Limb (tissue), 2 donors: ENCODE measurements at regions not wholly inside any gene's neighbourhood (a gene's known extent, or its start where the extent isn't known, plus 50 kb on each side); places are given as distances from the start of the nearest gene placed in this dataset.
"Not testable (repeated sequence)": the region's sequence is repeated elsewhere in the genome, so short reads cannot be mapped to it uniquely, and the experiment has no call there.

ENCODE experiments used
- DNase-seq, 2 donors: peaks; one replicate each; pipeline ENCODE4 v3.0.0-alpha.2; 2016; ENCODE audit errors: extremely low spot score in 2 of 2

DNA sequence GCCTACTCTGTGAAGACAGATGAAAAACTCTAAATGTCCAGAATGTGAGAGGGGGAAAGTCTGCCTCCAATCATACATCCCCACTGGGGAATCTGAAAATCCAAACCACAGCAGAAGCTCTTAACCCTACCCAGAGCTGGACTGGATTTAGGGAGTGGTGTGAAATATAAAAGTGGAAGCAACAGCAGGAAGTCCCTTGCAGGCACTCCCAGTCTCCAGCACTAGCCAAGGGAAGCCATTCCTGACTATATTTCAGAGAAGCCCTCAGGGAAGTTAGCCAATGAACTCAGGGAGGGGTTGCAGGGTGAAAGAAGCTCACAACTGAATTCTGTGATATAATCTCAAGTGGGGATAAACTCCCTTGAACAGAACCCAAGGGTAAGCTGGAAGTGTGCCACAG lies 51.5 kb downstream of the CRPPA start:
- DNase-seq = no peak

DNA sequence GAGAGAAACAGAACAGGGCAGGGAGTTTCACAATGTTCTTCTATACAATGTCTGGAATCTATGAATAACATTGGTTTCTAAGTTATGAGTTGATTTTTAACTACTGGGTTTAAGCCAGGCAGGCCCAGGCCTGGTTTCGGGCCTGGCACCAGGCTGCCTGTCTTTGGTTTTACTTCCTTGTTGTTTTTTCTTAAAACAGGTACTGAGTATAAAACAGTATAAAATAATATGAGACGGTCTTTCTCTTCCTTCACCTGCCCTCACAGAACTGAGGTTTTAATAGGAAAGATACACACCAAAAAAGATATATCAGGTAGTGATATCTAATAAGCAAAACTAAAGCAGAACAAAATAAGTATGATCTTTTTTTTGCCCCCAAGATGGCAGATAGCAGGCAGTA lies 52.0 kb downstream of the CRPPA start:
- DNase-seq = not testable (repeated sequence)

DNA sequence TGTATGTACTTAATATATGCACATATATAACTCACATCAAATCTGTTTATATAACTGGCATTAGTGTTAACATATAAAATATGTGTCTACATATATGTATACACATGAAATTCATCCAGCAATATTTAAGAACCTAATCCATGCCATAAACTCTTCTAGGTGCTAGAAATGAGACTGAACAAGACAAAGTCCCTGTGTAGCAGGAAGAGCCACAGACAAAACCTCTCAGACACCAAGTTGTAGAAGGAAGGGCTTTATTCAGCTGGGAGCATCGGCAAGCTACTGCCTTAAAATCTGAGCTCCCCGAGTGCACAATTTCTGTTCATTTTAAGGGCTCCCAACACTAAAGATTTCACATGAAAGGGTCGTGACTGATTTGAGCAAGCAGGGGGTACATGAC lies 52.5 kb downstream of the CRPPA start:
- no peak for DNase-seq

- no peak for DNase-seq
These were observed 54.2 kb downstream of the CRPPA start for GRCh38 chr7:16367115-16367514.

DNA sequence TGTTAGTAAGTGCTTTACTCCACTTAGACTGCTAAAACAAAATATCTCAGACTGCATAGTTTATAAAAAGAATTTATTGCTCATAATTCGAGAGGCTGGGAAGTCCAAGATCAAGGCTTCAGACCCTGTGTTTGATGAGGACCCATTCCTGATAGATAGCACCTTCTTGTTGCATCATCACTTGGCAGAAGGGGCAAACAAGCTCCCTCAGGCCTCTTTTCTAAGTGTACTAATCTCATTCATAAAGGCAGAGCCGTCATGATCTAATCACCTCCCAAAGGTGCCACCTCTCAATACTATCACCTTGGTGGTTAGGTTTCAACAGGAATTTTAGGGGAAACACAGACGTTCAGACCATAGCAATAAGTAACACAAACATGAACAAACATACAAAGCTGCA lies 55.4 kb downstream of the CRPPA start:
- no peak for DNase-seq

DNA sequence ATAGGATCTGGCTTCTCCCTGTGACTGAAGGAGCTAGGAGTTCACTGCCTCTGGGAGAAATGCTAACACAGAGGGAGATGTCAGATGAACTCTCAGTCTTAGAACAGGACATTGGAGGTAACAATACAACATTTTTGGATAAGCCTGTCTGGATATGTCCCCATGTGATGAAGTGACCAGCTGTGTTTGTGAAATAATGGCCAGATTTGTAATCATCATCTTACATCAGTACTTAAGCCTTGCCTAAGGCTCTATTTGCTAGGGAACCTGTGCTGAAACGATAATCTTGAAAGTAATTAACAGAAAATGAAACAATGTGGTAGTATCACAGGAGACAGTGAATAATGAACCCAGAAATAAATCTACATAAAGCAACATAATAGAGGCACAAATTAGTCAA lies 56.2 kb downstream of the CRPPA start:
- DNase-seq = no peak

GRCh38 chr7:16359216-16359615 lies 62.1 kb downstream of the CRPPA start:
- DNase-seq = no peak

DNA sequence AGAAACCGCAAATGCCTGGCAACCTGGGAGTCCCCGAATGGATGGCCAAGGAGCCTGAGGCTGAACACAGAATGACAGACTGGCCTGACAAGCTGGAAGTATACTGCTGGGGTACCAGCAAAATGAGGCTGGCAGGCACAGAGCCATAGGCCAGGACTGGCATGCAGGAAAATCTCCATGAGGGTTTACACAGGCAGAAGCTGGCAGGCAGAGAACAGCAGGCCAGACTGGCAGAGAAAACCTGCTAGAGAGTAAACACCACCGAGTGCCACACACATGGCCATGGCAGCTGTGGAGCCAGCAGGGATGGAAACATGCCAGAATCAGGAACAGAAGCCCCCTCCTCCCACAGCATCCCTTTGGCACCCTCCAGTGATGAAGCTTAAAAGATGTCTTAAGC lies 63.4 kb downstream of the CRPPA start:
- peak in 1 of 2 donors; percentile 31 for DNase-seq

GRCh38 chr7:16357474-16357873 lies 63.9 kb downstream of the CRPPA start:
- no peak for DNase-seq

GRCh38 chr7:16356301-16356958 lies 64.9 kb downstream of the CRPPA start:
- no peak for DNase-seq

DNA sequence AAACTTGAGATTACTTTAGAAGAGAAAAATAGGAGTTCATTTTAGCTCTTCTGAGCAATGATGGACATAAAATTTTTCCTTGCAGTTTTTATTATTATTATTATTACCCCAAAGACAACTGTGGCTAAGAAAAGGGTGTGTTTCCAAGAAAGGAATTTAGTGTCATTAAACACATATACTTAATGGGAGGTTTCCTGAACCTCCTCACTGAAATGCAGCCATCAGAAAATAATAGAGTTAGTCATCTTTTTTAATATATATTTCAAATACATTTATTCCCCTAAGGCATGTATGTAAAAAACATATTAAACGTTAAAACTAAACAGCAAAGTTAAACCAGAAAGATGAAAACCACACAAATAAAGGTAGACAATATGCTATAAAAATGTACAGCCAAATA lies 66.8 kb downstream of the CRPPA start:
- no peak for DNase-seq

GRCh38 chr7:16353226-16353625 lies 68.1 kb downstream of the CRPPA start:
- DNase-seq = no peak

DNA sequence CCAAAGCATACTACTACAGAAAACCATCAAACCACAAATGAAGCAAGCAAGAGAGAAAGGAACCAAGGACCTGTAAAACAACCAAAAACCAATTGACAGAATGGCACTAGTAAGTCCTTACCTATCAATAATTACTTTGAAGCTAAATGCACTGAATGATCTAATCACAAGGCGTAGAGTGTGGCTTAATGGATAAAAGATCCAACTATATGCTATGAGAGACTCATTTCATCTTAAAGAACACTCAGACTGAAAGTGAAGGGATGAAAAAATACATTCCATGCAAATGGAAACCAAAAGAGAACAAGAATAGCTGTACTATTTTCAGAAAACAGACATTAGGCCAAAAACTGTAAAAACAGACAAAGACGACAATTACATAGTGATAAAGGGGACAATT lies 70.7 kb downstream of the CRPPA start:
- DNase-seq = no peak

GRCh38 chr7:16348251-16348650 lies 73.1 kb downstream of the CRPPA start:
- no peak for DNase-seq

DNA sequence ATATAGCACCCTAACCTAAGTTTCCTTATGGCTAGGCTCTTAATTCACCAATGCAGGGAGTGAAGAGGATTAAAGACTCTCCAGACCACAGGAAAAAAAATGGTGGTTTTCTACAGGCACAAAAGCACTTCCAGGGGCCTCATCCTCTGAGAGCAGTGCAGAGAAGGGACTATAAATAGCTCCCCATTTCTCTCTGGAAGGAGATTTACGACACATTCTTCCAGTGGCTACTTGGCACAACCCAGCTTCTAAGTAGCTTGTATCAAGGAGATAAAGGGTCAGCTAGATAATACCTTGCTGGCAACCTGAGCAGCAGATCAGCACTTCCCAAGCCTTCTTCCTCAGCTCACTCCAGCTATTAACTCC lies 73.5 kb downstream of the CRPPA start:
- DNase-seq = no peak

- DNase-seq = no peak
These were observed 74.1 kb downstream of the CRPPA start for GRCh38 chr7:16347066-16347826.

DNA sequence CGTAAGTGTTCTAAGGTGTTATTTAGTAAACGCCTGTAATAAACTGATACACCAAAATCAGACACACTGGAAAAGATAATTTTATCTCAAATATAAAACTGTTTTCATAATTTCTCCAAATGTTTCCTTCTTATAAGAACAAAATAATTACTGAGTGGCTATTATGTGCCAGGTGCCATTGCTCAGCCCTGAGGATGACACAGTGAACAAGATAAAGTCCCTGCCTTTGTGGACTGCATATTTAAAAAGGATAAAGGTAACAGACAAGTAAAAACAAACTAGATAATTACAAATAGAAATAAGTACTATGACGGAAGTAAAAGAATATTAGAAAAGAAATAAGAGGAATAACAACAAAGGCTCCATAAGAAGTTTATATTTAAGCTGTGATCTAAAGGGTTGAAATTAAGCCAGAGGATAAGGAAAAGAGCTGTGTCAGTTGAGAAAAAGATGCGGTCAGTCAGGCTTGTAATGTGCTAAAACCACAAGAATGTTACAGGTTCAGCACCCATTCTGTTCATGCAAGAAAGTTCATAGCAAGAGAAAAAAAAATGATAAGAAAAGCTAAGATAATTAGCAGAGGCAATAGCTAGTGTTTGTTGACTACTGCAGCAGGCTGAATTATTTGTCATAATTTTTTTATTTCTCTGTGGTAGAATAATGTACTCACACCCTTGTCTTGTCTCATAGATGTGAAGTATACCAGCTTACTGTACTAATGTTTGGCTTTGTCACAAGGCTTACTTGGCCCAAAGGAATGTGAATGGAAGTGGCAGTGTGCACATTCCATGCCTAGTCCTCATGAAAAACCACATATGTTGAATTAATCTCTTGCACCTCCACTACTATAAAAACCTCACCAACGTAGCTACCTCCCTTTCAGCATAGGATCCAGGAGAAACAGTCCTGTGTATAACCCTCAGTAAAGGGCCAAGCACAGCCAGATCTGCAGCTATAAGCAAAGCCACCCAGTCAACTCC lies 75.1 kb downstream of the CRPPA start:
- no peak for DNase-seq

- DNase-seq = no peak
These were observed 76.4 kb downstream of the CRPPA start for GRCh38 chr7:16344927-16345326.

- no peak for DNase-seq
These were observed 77.7 kb downstream of the CRPPA start for GRCh38 chr7:16343612-16344011.

DNA sequence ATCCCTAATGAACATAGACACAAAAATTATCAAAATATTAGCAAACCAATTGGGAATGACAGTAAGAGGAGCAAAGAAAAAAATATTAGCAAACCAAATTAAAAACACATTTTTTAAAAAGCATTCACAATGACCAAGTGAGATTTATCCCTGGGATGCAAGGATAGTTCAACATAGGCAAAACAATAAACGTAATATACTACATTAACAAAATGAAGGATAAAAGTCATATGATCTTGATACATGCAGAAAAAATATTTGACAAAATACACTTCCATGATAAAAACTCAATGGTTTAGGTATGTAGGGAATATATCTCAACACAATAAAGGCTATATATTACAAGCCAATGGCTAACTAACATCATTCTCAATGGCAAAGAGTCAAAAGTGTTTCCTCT lies 83.3 kb downstream of the CRPPA start:
- no peak for DNase-seq

DNA sequence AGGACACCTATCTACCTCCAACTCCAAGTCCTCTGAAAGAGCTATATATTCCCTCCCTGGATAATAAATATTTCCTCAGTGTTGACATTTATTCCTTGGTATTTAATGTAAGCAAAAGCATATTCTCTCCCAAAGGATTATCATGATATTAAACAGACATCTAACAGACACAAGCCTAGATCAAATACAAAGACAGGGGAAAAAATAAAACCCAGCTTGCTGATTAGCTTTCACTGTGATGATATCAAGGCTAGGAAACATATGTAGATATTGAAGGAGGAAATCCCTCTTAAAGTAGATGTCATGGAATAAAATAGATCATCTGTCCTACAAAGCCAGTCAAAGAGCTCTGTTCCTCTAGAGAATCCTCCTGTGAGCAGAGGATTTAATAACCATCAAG lies 95.2 kb downstream of the CRPPA start:
- no peak for DNase-seq

DNA sequence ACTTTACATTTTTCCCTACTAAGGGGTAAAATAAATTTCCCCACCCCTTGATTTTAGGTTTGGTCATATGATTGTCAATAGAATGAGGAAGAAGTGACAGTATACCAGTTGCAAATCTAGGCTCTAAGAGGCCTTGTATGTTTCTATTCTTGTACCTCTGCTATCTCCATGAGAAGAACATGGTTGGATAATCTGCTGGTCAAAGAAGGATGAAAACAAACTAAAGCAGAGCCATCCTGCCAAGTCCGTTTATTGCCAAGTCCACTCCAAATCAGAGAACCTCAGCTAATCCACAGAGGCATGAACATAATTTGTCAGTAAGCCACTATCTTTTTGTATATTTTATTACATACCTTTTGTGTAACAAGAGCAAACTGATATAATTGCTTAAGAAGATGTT lies 98.0 kb downstream of the CRPPA start:
- DNase-seq = no peak
